K562 (cell line): ENCODE measurements at regions not wholly inside any gene's neighbourhood (a gene's known extent, or its start where the extent isn't known, plus 50 kb on each side); places are given as distances from the start of the nearest gene placed in this dataset.
A peak's percentile ranks its signal among the peaks of the same experiment; 100 is the strongest.

Source experiments
- ATAC-seq: fragments of 200-7000 bp; cut with Tn5 transposase; 3 replicates; pipeline ENCODE4 v1.9.1; 2020; ENCODE audit warnings: moderate library complexity
- BruUV-seq: library from RNA; stranded (reverse); fragments of 400-500 nt; replicated peaks from 2 replicates; lab custom pipeline; 2021; lab: Mats Ljungman, UMichigan
- CTCF ChIA-PET: fragments of 300-600 bp; formaldehyde crosslinking; extraction: SDS; loops from one replicate; lab custom pipeline; 2021; ENCODE audit warnings: low intra/inter-chr PET ratio; lab: Yijun Ruan, JAX
- POLR2A ChIA-PET: fragments of 300-600, 350-650 bp; sonication (Branson Sonifier 250); formaldehyde crosslinking; extraction: SDS; loops from one replicate; lab custom pipeline; 2021; ENCODE audit warnings: antibody characterized with exemption, inconsistent platforms; lab: Yijun Ruan, JAX
- DNase-seq, 4 experiments: peaks; one replicate each; pipeline versions ENCODE4 v3.0.0 to v3.0.0-alpha.2; 2011 to 2018; ENCODE audit warnings: low spot score in 3 of 4, mixed read lengths in 3 of 4; ENCODE audit errors: extremely low read depth in 1 of 4
- FAIRE-seq: peaks from 2 replicates; lab custom pipeline; 2011; peaks lifted over from hg19 to GRCh38; lab: Jason Lieb, UNC
- H2AFZ ChIP-seq: 2 replicates; pipeline ENCODE4 v1.6.0; 2011; ENCODE audit warnings: low read depth, low read length, control low read depth, inconsistent platforms
- H3K27ac ChIP-seq: fragments of 200-600 bp; 3 replicates; pipeline ENCODE4 v1.8.0; 2011; ENCODE audit warnings: low read depth, mild to moderate bottlenecking, control low read depth, inconsistent platforms, low read length, moderate library complexity, mixed read lengths; ENCODE audit errors: extremely low read depth
- H3K27me3 ChIP-seq, 2 experiments: fragments of 300-600 bp in 1 of 2; 2 replicates in 1 of 2; 3 replicates in 1 of 2; pipeline versions ENCODE4 v1.6.0 to v1.8.0; 2011; ENCODE audit warnings: inconsistent platforms in 2 of 2, low read length in 2 of 2, mild to moderate bottlenecking in 1 of 2, mixed read lengths in 1 of 2, moderate library complexity in 1 of 2; ENCODE audit not compliant: control insufficient read depth in 2 of 2, insufficient read depth in 2 of 2
- H3K36me3 ChIP-seq: fragments of 300-600 bp; 3 replicates; pipeline ENCODE4 v1.8.0; 2011; ENCODE audit warnings: mild to moderate bottlenecking, low read length, inconsistent platforms; ENCODE audit not compliant: control insufficient read depth, insufficient read depth
- H3K4me1 ChIP-seq, 2 experiments: fragments of 200-600 bp in 1 of 2; replicated peaks in 1 of 2; 2 replicates in 1 of 2; 3 replicates in 1 of 2; pipeline versions ENCODE4 v1.5.1 to v1.8.0; 2011; ENCODE audit warnings: inconsistent platforms in 2 of 2, low read length in 2 of 2, mild to moderate bottlenecking in 1 of 2, mixed read lengths in 1 of 2, moderate library complexity in 1 of 2; ENCODE audit not compliant: control insufficient read depth in 2 of 2, insufficient read depth in 2 of 2
- H3K4me2 ChIP-seq: 2 replicates; pipeline ENCODE4 v1.6.1; 2011; ENCODE audit warnings: low read length, control low read depth, inconsistent platforms, mixed read lengths; ENCODE audit not compliant: insufficient read depth
- H3K4me3 ChIP-seq: fragments of 200-600 bp; sonication (generic), shearing (Covaris generic); 2 replicates; pipeline ENCODE4 v1.5.1; 2016; ENCODE audit warnings: control low read depth, inconsistent platforms
- H3K79me2 ChIP-seq: fragments of 200-600 bp; 3 replicates; pipeline ENCODE4 v1.8.0; 2011; ENCODE audit warnings: low read length, inconsistent platforms; ENCODE audit not compliant: control insufficient read depth, insufficient read depth
- H3K9ac ChIP-seq, 2 experiments: 2 replicates each; pipeline versions ENCODE4 v1.6.0 to v1.6.1; 2011; ENCODE audit warnings: low read depth in 2 of 2, low read length in 2 of 2, control low read depth in 1 of 2, inconsistent platforms in 1 of 2, mild to moderate bottlenecking in 1 of 2, mixed read lengths in 1 of 2; ENCODE audit not compliant: insufficient read depth in 1 of 2
- H3K9me1 ChIP-seq: one replicate; pipeline ENCODE4 v1.6.0; 2011; ENCODE audit warnings: inconsistent platforms, mild to moderate bottlenecking, low read length, moderate library complexity; ENCODE audit not compliant: control insufficient read depth, insufficient read depth
- H3K9me3 ChIP-seq: replicated peaks from 2 replicates; pipeline ENCODE4 v1.5.1; 2011; ENCODE audit warnings: low read depth, low read length, inconsistent platforms; ENCODE audit not compliant: control insufficient read depth, insufficient read depth
- H4K20me1 ChIP-seq: replicated peaks from 2 replicates; pipeline ENCODE4 v1.6.1; 2011; ENCODE audit warnings: low read length, inconsistent platforms, mixed read lengths; ENCODE audit not compliant: control insufficient read depth, insufficient read depth
- ATF3 ChIP-seq, 2 experiments: fragments of 450-650 bp in 1 of 2; sonication (generic) in 1 of 2; formaldehyde crosslinking in 1 of 2; IDR thresholded peaks in 1 of 2; conservative IDR thresholded peaks in 1 of 2; 2 replicates each; pipeline versions ENCODE4 v1.6.1 to v1.8.1; 2016 to 2023; ENCODE audit warnings: mild to moderate bottlenecking in 2 of 2, moderate library complexity in 2 of 2, inconsistent platforms in 1 of 2, missing genetic modification reagents in 1 of 2
- BACH1 ChIP-seq: fragments of 200-800 bp; sonication (Bioruptor generic); IDR thresholded peaks from 2 replicates; pipeline ENCODE4 v1.6.1; 2016; ENCODE audit warnings: missing genetic modification characterization, missing compliant biosample characterization
- CBX8 ChIP-seq: fragments of 200-600 bp; sonication (generic); IDR thresholded peaks from 2 replicates; pipeline ENCODE4 v1.6.1; 2012; ENCODE audit warnings: borderline replicate concordance, mixed run types, low read depth, mild to moderate bottlenecking, moderate library complexity, mixed read lengths, low read length, control low read depth, inconsistent platforms; ENCODE audit not compliant: poor library complexity, severe bottlenecking; ENCODE audit errors: extremely low read depth
- CEBPG ChIP-seq, 3 experiments: fragments of 200-800 bp in 1 of 3; sonication (Bioruptor generic) in 1 of 3; sonication (generic) in 1 of 3; formaldehyde crosslinking in 1 of 3; IDR thresholded peaks in 2 of 3; conservative IDR thresholded peaks in 1 of 3; 2 replicates each; pipeline versions ENCODE4 v1.6.1 to v1.8.0; 2016 to 2022; ENCODE audit warnings: missing compliant biosample characterization in 2 of 3, missing genetic modification characterization in 2 of 3, mild to moderate bottlenecking in 1 of 3, missing genetic modification reagents in 1 of 3
- DIDO1 ChIP-seq: fragments of 450-650 bp; IDR thresholded peaks from 2 replicates; pipeline ENCODE4 v1.6.1; 2016; ENCODE audit warnings: low read depth, missing biosample characterization, missing genetic modification characterization
- FOSL1 ChIP-seq: fragments of 200-800 bp; sonication (Bioruptor generic); conservative IDR thresholded peaks from 2 replicates; pipeline ENCODE4 v1.6.1; 2016; ENCODE audit warnings: missing genetic modification characterization, missing compliant biosample characterization
- KDM2B ChIP-seq: fragments of 250-450 bp; sonication (Bioruptor Pico); IDR thresholded peaks from 2 replicates; pipeline ENCODE4 v1.8.0; 2021; ENCODE audit warnings: mild to moderate bottlenecking, moderate library complexity
- KDM4B ChIP-seq, 2 experiments: fragments of 450-650 bp in 1 of 2; sonication (generic) in 1 of 2; IDR thresholded peaks; 2 replicates each; pipeline ENCODE4 v1.6.1; 2016 to 2017; ENCODE audit warnings: borderline replicate concordance in 2 of 2, antibody characterized with exemption in 1 of 2, low read depth in 1 of 2, mild to moderate bottlenecking in 1 of 2
- NCOA6 ChIP-seq: fragments of 450-650 bp; IDR thresholded peaks from 2 replicates; pipeline ENCODE4 v1.6.1; 2017; ENCODE audit warnings: mild to moderate bottlenecking
- PRPF4 ChIP-seq: fragments of 200-400 bp; formaldehyde crosslinking; IDR thresholded peaks from one replicate; pipeline ENCODE4 v1.6.1; 2017; ENCODE audit warnings: low read length, low read depth, mild to moderate bottlenecking; ENCODE audit not compliant: insufficient read depth, poor library complexity, severe bottlenecking
- USF1 ChIP-seq: sonication (generic); formaldehyde crosslinking; IDR thresholded peaks from 2 replicates; pipeline ENCODE4 v1.9.0; 2022; ENCODE audit warnings: mild to moderate bottlenecking, missing genetic modification reagents
- ZHX1 ChIP-seq: fragments of 150-350 bp; conservative IDR thresholded peaks from 2 replicates; pipeline ENCODE4 v1.6.1; 2014; ENCODE audit warnings: low read length
- ZNF583 ChIP-seq: fragments of 250-450 bp; sonication (Bioruptor Pico); IDR thresholded peaks from 2 replicates; pipeline ENCODE4 v1.4.0; 2020
- ZNF584 ChIP-seq: fragments of 200-800 bp; sonication (Bioruptor generic); IDR thresholded peaks from 2 replicates; pipeline ENCODE4 v1.6.1; 2016; ENCODE audit warnings: low read depth, mild to moderate bottlenecking, missing genetic modification characterization, missing compliant biosample characterization
- WGBS: fragments of 100-300 bp; shearing (Covaris generic); methylation state at CpG from one replicate; pipeline ENCODE4 v1.1.6; 2016; ENCODE audit warnings: low coverage, mixed read lengths; ENCODE audit not compliant: insufficient coverage; ENCODE audit errors: missing lambda C conversion rate; 5-methylcytosine and 5-hydroxymethylcytosine counted together
- in situ Hi-C: fragments of 300-500 bp; cut with MboI; formaldehyde crosslinking; loops from 4 replicates; pipeline ENCODE4 v1.15.0; 2018; ENCODE audit warnings: inconsistent platforms, mixed read lengths
- intact Hi-C: fragments of 100-400 bp; cut with micrococcal nuclease; formaldehyde crosslinking; loops from 2 replicates; pipeline ENCODE4 v1.14.2; 2022

- no peak for TF ChIP-seq KDM4B (IDR thresholded peaks at IDR 0.05; ENCODE audit: borderline replicate concordance in 2 of 2, low read depth in 1 of 2)
- no peak for TF ChIP-seq CBX8
- no peak for TF ChIP-seq USF1 (CRISPR knock-in tag)
- no peak for TF ChIP-seq PRPF4
- TF ChIP-seq KDM2B (CRISPR knock-in tag), result no peak
- no peak for TF ChIP-seq ZHX1
Measured at GRCh38 chr12:89770391-89770790, 61.8 kb upstream of the ATP2B1 start (continued).

- peaks cover 0 to 3% of the 10 kb centered on the region in 2 experiments; a peak in 3 of 5 replicates for H3K4me1 ChIP-seq
- ChIA-PET CTCF (no interaction called here), POLR2A (interaction anchor here (0.7 kb wide), 1 partner anchor 245 kb away, joined by 3 read pairs; the partner anchor contains the start of gene GALNT4)
- BruUV-seq, result no TSS peak
- H3K9ac ChIP-seq, result no peak overlapping the region
- ATAC-seq (0 out of 3 replicates have a peak, but pooled peaks have one; percentile 42), FAIRE-seq (no peak), DNase-seq (no peak)
- intact Hi-C loops, result no loop called here
- H2AFZ ChIP-seq, result no peak overlapping the region
- H3K36me3 ChIP-seq, result no peaks in the 10 kb centered on the region
- no peaks in the 10 kb centered on the region for H3K27me3 ChIP-seq
- H3K79me2 ChIP-seq, result no peaks in the 10 kb centered on the region
- H3K27ac ChIP-seq, result peak overlapping the region; percentile 18; the same call in 1 of the 3 replicates
- in situ Hi-C loops, result no loop called here
- no peaks in the 10 kb centered on the region for H4K20me1 ChIP-seq
- no peak overlapping the region for H3K4me3 ChIP-seq
- no peak overlapping the region for H3K4me2 ChIP-seq
- H3K9me1 ChIP-seq, result no peaks in the 10 kb centered on the region
- peaks cover 4% of the 10 kb centered on the region; the same call in 1 of the 2 replicates for H3K9me3 ChIP-seq
- WGBS, result 6% methylated on average over 1 of the region's 1 CpG
- no peak for TF ChIP-seq CEBPG (CRISPR knock-in tag; IDR thresholded peaks at IDR 0.05)
- TF ChIP-seq CEBPG (tag; conservative IDR thresholded peaks at IDR 0.05 in 1 of 2, IDR thresholded peaks at IDR 0.05 in 1 of 2), result peak in 1 of 2 experiments; percentile 25; a peak in 1 of 4 replicates
- peak; percentile 92 for TF ChIP-seq FOSL1 (tag)
- 0 out of 2 replicates have a peak, but pooled peaks have one; percentile 12 for TF ChIP-seq BACH1 (tag)
- 0 out of 2 replicates have a peak, but pooled peaks have one; percentile 4 for TF ChIP-seq DIDO1
- TF ChIP-seq NCOA6, result no peak
- TF ChIP-seq ATF3 (IDR thresholded peaks at IDR 0.05), result no peak
- TF ChIP-seq ATF3 (CRISPR knock-in tag; conservative IDR thresholded peaks at IDR 0.05), result 0 out of 2 replicates have a peak, but pooled peaks have one; percentile 4
- 0 out of 2 replicates have a peak, but pooled peaks have one; percentile 32 for TF ChIP-seq ZNF584 (CRISPR knock-in tag)
- TF ChIP-seq ZNF583, result no peak
Measured at GRCh38 chr12:89769483-89769818, 60.8 kb upstream of the ATP2B1 start.
